ENCODE measurements at regions not wholly inside any gene's neighbourhood (a gene's known extent, or its start where the extent isn't known, plus 50 kb on each side); places are given as distances from the start of the nearest gene placed in this dataset.

GRCh38 chr12:24595652-24596235, 353.2 kb downstream of the BCAT1 start (continued):
- TF ChIP-seq NFE2L1 (CRISPR knock-in tag; IDR thresholded peaks at IDR 0.05; ENCODE audit: borderline replicate concordance), result no peak

DNA sequence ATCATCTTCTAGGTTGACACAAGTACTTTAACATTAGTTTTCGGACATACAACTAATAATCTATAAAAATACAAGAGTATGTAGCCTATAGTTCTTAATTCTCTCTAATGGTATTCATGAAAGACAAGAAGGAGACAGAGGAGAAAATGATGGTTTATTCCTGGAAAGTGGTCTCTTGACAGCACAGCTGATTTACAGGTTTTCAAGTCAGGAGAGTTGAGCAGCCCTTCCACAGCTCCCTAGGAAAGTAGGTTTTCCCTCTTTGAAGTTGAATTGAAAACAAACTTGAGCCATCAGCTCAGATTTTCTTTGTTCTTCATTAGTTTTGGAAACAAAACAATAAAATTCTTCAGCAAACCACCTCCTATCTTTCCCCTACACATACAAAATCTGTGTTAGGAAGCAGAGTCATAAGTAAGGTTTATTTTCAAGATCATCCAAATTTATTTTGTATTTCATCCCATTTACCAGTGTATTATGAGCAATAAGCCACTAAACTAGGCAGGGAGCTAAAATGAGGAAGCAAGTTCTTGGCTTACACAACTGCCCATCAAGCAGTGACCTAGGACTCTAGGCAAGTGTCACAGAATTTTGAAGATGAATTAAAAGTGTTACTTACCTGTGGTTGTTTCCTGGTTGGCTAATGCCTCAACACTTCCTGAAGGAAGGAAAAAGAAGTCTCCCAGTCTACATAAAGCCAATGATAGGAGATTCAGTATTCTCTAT, 357.0 kb downstream of the BCAT1 start:
- TF ChIP-seq EZH2 (conservative IDR thresholded peaks at IDR 0.05; ENCODE audit: low read depth, low read length) (no peak), FOXA1 (IDR thresholded peaks at IDR 0.05) (no peak), FOXA1 (CRISPR knock-in tag; IDR thresholded peaks at IDR 0.05) (no peak), NBN (conservative IDR thresholded peaks at IDR 0.05) (no peak), KAT8 (CRISPR knock-in tag; IDR thresholded peaks at IDR 0.05) (no peak), REST (IDR thresholded peaks at IDR 0.05; ENCODE audit: borderline replicate concordance in 1 of 2, low read depth in 1 of 2, low read length in 2 of 2) (no peak), NPAS2 (CRISPR knock-in tag; IDR thresholded peaks at IDR 0.05; ENCODE audit: borderline replicate concordance) (no peak), ZFP37 (CRISPR knock-in tag; IDR thresholded peaks at IDR 0.05; ENCODE audit: borderline replicate concordance) (no peak), YEATS2 (CRISPR knock-in tag; IDR thresholded peaks at IDR 0.05; ENCODE audit: borderline replicate concordance) (no peak), EHMT2 (IDR thresholded peaks at IDR 0.05; ENCODE audit: borderline replicate concordance, low read depth, low read length) (no peak), ZNF782 (CRISPR knock-in tag; IDR thresholded peaks at IDR 0.05; ENCODE audit: borderline replicate concordance) (no peak), HNF1B (CRISPR knock-in tag; IDR thresholded peaks at IDR 0.05) (no peak), CENPX (CRISPR knock-in tag; IDR thresholded peaks at IDR 0.05) (no peak)
- TF ChIP-seq, protein P1, sequence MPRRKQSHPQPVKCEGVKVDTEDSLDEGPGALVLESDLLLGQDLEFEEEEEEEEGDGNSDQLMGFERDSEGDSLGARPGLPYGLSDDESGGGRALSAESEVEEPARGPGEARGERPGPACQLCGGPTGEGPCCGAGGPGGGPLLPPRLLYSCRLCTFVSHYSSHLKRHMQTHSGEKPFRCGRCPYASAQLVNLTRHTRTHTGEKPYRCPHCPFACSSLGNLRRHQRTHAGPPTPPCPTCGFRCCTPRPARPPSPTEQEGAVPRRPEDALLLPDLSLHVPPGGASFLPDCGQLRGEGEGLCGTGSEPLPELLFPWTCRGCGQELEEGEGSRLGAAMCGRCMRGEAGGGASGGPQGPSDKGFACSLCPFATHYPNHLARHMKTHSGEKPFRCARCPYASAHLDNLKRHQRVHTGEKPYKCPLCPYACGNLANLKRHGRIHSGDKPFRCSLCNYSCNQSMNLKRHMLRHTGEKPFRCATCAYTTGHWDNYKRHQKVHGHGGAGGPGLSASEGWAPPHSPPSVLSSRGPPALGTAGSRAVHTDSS (CRISPR knock-in tag; conservative IDR thresholded peaks at IDR 0.05), result no peak
- ATAC-seq, result no peak
- no peaks in the 10 kb centered on the region for H4K20me1 ChIP-seq (ENCODE audit: insufficient read depth, low read length)
- no peak overlapping the region for H3K27ac ChIP-seq (ENCODE audit: extremely low read length, insufficient read depth, low read length)
- in situ Hi-C loops (cut with HindIII; ENCODE audit: extremely low pct_ligation_motif_present, low pct_unique_long_range_greater_than_20kb), result loop anchor here (10.0 kb wide), 1 partner anchor 183 kb away; no protein-coding TSS in a partner anchor
- BruUV-seq (replicated peaks), result no TSS peak
- no peaks in the 10 kb centered on the region for H3K79me2 ChIP-seq (ENCODE audit: insufficient read depth, low read length)
- H3K4me1 ChIP-seq (ENCODE audit: insufficient read depth, low read length), result no peaks in the 10 kb centered on the region
- DNase-seq (ENCODE audit: low spot score), result no peak
- H3K9ac ChIP-seq (ENCODE audit: insufficient read depth, low read depth, low read length), result no peak overlapping the region
- ChIA-PET CTCF (ENCODE audit: low intra/inter-chr PET ratio, low total read pairs) (no interaction called here), POLR2A (no interaction called here)
- 3% methylated on average over 1 of the region's 1 CpG for WGBS (ENCODE audit: low lambda C conversion rate)
- H3K27me3 ChIP-seq (ENCODE audit: control insufficient read depth in 1 of 2, insufficient read depth in 2 of 2, low read length in 2 of 2), result no peaks in the 10 kb centered on the region; a peak in 1 of 5 replicates
- FAIRE-seq, result no peak
- H2AFZ ChIP-seq (ENCODE audit: low read length), result no peak overlapping the region
- H3K9me3 ChIP-seq (ENCODE audit: low read length), result no peaks in the 10 kb centered on the region
- no peak overlapping the region for H3K4me2 ChIP-seq (ENCODE audit: low read depth, low read length)
- intact Hi-C loops (cut with micrococcal nuclease; ENCODE audit: unreplicated experiment), result no loop called here
- H3K4me3 ChIP-seq (replicated peaks in 1 of 3; ENCODE audit: insufficient read depth in 1 of 3, low read depth in 2 of 3, low read length in 3 of 3), result no peak overlapping the region
- H3K36me3 ChIP-seq (replicated peaks in 1 of 2; ENCODE audit: control insufficient read depth in 1 of 2, insufficient read depth in 2 of 2, low read length in 2 of 2), result no peaks in the 10 kb centered on the region

Data from HepG2 (cell line).